ENCODE measurements at regions not wholly inside any gene's neighbourhood (a gene's known extent, or its start where the extent isn't known, plus 50 kb on each side); places are given as distances from the start of the nearest gene placed in this dataset.

GRCh38 chr3:59243476-59243875 is 193.7 kb upstream of the CFAP20DC start:
- 0% methylated on average over 1 of the region's 1 CpG for WGBS (ENCODE audit: missing lambda C conversion rate)
- FAIRE-seq (no peak), ATAC-seq (no peak), DNase-seq (ENCODE audit: low read depth in 1 of 2, low spot score in 1 of 2) (no peak)
- ChIA-PET POLR2A (no interaction called here), CTCF (no interaction called here)
- H3K4me3 ChIP-seq = no peak overlapping the region
- H3K4me1 ChIP-seq = no peaks in the 10 kb centered on the region
- no peak overlapping the region for H3K27ac ChIP-seq
- no peak overlapping the region for H3K4me2 ChIP-seq
- no peak for TF ChIP-seq MAZ (IDR thresholded peaks at IDR 0.05; ENCODE audit: borderline replicate concordance, low read depth, low read length)
- no peak for TF ChIP-seq JUN (IDR thresholded peaks at IDR 0.05)
- no peak for TF ChIP-seq CBX8 (IDR thresholded peaks at IDR 0.05)
- TF ChIP-seq MYC (IDR thresholded peaks at IDR 0.05; ENCODE audit: borderline replicate concordance, low read length) = no peak
- no peak for TF ChIP-seq GATA3 (IDR thresholded peaks at IDR 0.05; ENCODE audit: borderline replicate concordance)
- no peak for TF ChIP-seq ZC3H11A (IDR thresholded peaks at IDR 0.05)
- TF ChIP-seq FOXS1 (CRISPR knock-in tag; IDR thresholded peaks at IDR 0.05) = no peak
- no peak for TF ChIP-seq PHF8 (IDR thresholded peaks at IDR 0.05; ENCODE audit: borderline replicate concordance, low read depth)
- TF ChIP-seq MAFK (IDR thresholded peaks at IDR 0.05; ENCODE audit: partially characterized antibody) = no peak
- TF ChIP-seq E2F6 (IDR thresholded peaks at IDR 0.05; ENCODE audit: borderline replicate concordance, low read depth) = no peak
- no peak for TF ChIP-seq SREBF2 (IDR thresholded peaks at IDR 0.05)
- no peak for TF ChIP-seq EP300 (IDR thresholded peaks at IDR 0.05)
- no peak for TF ChIP-seq HOXB5 (CRISPR knock-in tag; IDR thresholded peaks at IDR 0.05)
- no peak for TF ChIP-seq JUNB (IDR thresholded peaks at IDR 0.05)
- TF ChIP-seq HEYL (CRISPR knock-in tag; IDR thresholded peaks at IDR 0.05) = no peak
- no peaks in the 10 kb centered on the region for H3K9me3 ChIP-seq

- TF ChIP-seq ELK1 (IDR thresholded peaks at IDR 0.05; ENCODE audit: low read depth, low read length) (no peak), JUNB (IDR thresholded peaks at IDR 0.05) (no peak), ZFP36 (IDR thresholded peaks at IDR 0.05; ENCODE audit: borderline replicate concordance, partially characterized antibody) (no peak), BHLHE40 (IDR thresholded peaks at IDR 0.05; ENCODE audit: low read depth, low read length) (no peak), MAFK (IDR thresholded peaks at IDR 0.05; ENCODE audit: partially characterized antibody) (no peak), HDAC2 (IDR thresholded peaks at IDR 0.05) (no peak), TFCP2L1 (CRISPR knock-in tag; IDR thresholded peaks at IDR 0.05) (no peak), NPAS2 (CRISPR knock-in tag; IDR thresholded peaks at IDR 0.05; ENCODE audit: borderline replicate concordance) (no peak), KDM5A (IDR thresholded peaks at IDR 0.05) (no peak), BCL3 (IDR thresholded peaks at IDR 0.05) (no peak), NR3C1 (IDR thresholded peaks at IDR 0.05) (no peak)
- no peaks in the 10 kb centered on the region for H3K4me1 ChIP-seq
- ChIA-PET CTCF (no interaction called here), POLR2A (no interaction called here)
- no peak for DNase-seq (ENCODE audit: low read depth in 1 of 2, low spot score in 1 of 2)
- H3K4me3 ChIP-seq = no peak overlapping the region
- 6% methylated on average over 1 of the region's 2 CpGs for WGBS (ENCODE audit: missing lambda C conversion rate)
- no peak overlapping the region for H3K27ac ChIP-seq
- H3K4me2 ChIP-seq = no peak overlapping the region
- ATAC-seq = no peak
- H3K9me3 ChIP-seq = no peaks in the 10 kb centered on the region
- no peak for FAIRE-seq
Observed at GRCh38 chr3:59240666-59241255, 190.9 kb upstream of the CFAP20DC start.

GRCh38 chr3:59237121-59237520 is 187.3 kb upstream of the CFAP20DC start:
- no peak for FAIRE-seq
- no peak for DNase-seq (ENCODE audit: low read depth in 1 of 2, low spot score in 1 of 2)
- H3K27ac ChIP-seq = no peak overlapping the region
- WGBS (ENCODE audit: missing lambda C conversion rate) = 44% methylated on average over 6 of the region's 6 CpGs
- ChIA-PET CTCF (no interaction called here), POLR2A (no interaction called here)
- TF ChIP-seq ESRRA (IDR thresholded peaks at IDR 0.05; ENCODE audit: borderline replicate concordance, low read length) (no peak), SMC3 (IDR thresholded peaks at IDR 0.05) (no peak), MAFK (IDR thresholded peaks at IDR 0.05; ENCODE audit: partially characterized antibody) (no peak), ELK1 (IDR thresholded peaks at IDR 0.05; ENCODE audit: low read depth, low read length) (no peak), JUN (IDR thresholded peaks at IDR 0.05) (no peak)
- no peak overlapping the region for H3K4me2 ChIP-seq
- no peak overlapping the region for H3K4me3 ChIP-seq
- no peaks in the 10 kb centered on the region for H3K4me1 ChIP-seq
- ATAC-seq = no peak
- H3K9me3 ChIP-seq = no peaks in the 10 kb centered on the region
